ENCODE measurements at regions not wholly inside any gene's neighbourhood (a gene's known extent, or its start where the extent isn't known, plus 50 kb on each side); places are given as distances from the start of the nearest gene placed in this dataset.

DNA sequence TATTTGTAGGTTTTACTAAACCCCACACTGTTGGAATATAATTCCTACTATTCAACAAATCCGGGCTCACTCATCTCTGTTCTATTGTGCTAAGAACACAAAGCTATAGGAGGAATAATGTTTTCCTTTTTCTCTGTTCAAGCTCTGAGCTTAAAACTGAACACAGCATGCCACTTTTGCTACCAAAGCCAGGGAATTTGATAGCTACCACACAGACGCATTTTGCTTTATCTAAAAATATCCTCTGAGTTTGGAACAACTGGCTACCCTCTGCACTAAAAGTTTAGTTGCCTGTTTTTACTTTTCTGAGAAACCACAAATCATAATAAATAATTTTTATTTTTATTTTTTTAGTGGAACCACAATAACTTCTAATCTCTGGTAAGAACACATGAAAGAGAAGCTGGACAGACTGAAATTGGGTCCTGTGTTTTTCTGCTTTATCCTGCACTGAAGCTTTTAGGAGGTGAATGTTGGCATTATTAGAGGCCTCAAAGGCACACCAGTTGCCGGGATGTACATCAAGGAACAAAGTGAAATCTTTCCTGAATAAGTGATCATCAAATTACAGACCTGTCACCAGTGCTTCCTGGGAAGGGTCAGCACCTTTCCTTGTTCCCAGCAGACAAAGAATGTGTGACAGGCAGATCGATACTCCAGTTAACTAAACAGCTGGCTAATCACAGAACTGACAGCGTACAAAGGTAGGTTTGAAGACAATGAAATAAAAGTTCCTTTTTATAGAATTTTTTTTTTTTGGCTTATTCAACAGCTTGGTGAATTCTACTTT is 523.2 kb upstream of the TENM4 start:
- no peak for DNase-seq

DNA sequence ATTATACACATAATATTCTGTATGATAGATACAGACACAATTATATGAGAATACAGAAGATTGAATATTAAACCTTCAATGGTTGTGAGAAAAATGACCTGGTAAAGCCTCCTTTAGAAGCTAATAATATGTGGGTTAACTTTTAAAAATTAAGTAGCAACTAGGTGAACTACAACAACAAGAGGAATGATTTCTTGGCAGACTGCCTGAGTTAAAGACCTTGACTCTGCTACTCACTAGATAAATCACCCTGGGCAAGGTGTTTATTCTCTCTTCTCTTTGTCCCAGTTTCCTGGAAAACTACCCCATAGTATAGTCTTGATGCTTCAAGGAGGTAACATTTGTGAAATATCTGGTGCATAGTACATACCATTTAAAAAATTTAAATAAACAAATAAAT is 519.6 kb upstream of the TENM4 start:
- no peak for DNase-seq

DNA sequence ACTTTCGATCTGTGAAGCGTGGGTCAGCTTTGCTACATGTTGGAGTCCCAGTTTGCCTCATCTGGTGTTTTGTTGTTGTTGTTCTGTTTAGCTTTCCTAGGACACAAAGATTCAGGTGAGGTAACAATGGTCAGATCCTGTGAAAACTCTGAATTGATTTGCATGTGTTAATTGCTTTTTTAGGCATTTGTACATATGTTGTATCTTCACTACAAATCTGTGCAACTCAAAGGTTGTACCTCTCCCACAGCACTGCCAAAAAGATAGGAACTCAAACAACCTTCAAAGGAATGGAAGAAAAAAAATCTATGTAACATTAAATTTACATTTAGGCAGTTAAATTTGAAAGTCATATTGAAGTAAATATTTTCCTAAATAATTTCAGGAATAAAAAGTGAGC is 518.5 kb upstream of the TENM4 start:
- no peak for DNase-seq

DNA sequence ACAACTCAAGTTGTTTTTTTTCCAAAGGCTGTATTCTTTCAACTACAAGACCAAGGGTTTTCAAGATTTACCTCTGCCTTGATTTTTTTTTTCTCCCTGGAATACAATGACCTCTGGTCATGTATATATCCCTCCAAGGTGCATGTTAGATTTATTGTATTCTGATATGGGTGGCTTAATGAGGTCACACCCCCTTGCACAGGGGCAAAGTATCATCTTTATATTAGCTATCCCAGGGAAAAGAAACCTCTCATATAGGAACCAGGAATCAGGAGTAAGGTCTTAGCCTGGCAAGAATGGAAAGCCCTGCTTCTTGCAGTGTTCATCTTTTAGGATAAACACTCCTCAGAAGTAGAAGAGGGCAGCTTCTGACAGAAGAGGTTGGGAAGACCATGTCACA is 516.9 kb upstream of the TENM4 start:
- DNase-seq, result no peak

DNA sequence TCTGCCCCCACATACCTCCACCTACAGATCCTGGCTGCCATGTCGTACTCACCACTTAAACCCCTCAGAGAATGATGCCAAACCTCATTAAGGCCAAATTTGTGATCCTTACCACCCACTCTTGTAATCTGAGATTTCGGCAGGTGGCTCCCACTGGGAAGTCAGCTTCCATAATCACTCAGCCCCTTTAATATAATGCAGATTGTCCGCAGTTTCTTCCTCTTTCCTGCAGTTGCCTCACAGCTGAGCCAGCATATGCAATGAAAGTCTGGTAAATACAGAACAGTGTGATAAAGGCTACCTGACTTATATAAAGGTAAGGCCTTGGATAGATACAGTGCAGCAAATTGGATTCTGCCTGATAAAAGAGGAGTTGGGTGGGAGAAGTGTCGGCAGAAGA is 515.2 kb upstream of the TENM4 start:
- no peak for DNase-seq

DNA sequence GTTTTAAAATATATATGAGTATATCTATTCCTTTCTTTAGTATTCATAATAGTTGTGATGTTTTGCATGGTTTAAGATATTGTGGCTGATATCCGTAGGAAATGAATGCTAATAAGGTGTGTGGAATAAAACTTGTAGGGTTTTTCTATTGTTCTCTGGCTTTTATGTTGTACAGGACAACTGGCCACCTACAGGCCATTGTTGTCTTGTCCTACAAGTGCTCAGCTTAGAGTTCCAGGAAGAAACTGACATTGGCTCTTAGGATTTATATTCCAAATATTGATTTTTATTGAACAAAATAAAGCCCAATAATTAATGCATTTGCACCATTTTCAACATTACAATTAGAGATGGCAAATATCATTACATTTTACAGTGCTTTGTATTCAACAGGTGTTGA is 512.8 kb upstream of the TENM4 start:
- no peak for DNase-seq

DNA sequence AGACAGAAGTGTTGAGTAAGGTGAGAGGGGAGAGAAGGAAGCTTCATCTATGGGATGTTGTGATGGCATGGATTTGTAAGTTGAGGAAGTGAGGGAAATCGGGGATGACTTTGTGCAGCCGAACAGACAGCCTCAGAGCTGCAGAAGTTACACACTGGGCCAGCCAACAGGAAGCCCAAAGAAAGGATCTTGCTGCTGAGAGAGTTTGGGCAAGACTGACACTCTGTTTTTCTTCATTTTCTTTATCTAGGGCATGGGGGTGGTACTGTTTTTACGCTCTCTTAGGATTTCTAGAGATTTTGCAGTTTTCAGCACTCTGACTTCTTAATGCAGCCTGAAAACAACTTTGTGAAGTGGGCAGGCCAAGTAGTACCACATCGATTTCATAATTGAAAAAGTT is 509.9 kb upstream of the TENM4 start:
- no peak for DNase-seq

DNA sequence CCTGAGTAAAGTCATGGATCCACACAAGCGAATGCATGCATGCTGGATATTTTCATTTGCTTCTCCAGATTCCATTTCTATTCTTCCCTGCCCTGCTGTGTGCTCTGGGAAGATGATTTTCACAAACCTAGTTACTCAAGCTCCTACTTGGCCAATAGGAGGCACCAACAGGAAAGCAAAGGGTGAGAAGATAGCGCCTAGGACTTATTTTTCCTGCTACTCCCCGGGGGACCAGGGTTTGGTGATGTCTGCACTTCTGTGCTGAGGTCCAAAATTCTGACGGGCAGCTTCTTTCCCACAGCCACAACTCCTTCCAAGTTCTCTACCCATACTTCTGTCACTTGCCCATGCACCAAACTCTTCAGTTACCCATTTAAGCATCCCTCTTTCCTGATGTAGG is 509.3 kb upstream of the TENM4 start:
- DNase-seq, result no peak

DNA sequence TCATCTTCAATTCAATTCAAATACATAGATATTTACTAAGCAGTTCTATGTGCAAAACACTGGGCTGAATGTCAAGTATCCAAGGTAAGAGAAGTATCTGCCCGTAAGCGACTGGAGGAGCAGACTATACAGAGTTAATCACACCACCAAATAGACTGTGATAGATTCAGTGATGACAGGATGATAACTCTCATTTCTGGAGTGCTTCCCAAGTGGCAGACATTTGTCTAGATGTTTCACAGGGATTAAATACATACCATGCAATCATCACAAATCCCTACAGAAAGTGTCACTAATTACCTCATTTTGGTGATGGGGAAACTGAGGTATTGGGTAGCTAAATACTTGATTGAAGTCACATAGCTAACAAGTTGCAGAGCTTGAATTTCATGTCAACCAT is 508.7 kb upstream of the TENM4 start:
- DNase-seq, result no peak

DNA sequence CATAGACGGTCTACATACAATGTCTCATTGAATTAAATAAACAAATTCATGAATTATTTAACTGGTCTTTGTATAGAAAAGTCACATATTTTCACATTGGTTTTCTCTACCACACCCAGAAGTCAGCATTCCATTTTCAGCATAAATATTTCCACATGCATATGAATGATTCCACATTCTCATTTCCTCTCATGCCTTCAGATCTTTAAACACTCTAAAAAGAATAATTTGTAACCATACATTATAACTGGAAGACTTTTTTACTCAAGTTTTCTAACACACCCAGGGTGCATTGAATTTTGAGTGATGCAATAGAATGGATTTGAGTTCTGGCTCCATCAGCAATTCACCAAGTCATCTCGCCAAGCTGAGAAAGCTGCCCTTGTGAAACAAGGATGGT is 501.8 kb upstream of the TENM4 start:
- DNase-seq, result no peak

DNA sequence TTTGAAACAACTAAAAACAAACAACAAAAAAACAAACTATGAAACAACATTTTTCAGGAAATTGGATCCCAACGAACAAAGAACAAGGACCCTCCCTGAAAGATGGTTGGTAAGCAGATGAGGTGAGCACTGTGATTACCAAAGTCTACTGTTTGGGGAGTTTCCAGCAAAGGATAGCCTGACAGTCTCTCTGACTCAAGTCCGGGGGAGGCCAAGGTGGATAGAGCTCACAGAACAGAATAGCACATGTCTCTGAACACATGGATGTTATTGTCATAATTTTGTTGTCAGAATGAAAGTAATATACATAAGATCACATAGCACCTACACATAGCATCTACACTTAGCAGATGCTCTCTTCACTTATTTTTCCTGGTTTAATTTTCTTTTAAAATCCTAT is 501.3 kb upstream of the TENM4 start:
- DNase-seq, result no peak

DNA sequence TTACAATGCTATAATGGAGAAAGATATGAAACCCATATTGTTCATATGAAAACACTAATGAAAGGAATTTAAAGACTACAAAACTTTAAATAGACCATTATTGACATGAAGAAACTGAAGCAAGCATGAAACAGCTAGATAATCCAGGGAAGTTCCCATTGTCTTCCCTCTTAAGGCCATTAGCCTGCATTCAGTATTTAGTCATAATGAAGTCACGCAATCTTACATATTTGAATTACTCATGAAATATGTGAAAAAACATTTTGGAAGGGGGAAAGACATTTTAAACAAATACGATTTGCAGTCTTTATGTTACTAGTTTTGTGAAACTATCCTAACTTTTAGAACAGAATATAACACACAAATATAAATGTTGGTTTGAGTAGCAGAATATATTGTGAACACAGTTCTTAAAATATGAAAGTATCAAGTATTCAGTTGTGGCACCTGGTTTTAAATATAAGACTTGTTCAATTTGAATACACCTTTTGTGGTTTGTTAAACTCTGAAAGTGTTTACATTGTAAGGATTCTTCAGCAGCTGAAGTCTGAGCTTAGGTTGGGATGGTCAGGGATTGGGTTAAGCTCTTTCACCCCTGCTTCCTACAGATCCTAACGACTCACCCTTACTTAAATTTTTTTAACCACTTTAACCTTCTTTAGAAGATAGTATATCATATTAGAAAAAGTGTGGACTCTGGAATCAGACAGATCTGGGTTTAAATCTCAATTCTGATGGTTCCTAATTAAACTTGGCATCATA is 500.3 kb upstream of the TENM4 start:
- DNase-seq, result no peak

DNA sequence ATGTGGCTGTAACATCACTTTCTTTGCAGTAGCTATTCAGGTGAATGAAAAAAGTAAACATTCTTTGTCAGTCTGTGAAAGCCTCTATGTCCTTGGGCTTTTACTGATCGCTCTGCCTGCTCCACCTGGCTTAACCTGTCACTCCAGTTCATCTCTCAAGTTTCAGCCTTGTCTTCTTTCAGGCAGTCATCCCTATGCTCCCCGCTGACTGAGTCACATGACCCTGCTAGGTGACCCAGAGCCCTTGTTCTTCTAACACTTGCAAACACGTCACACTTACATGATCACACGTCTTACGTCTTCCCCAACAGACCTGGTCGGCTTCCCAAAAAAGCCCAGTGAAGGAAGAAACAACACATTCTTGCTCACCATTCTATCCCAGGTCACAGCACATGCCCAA is 499.3 kb upstream of the TENM4 start:
- DNase-seq, result no peak

DNA sequence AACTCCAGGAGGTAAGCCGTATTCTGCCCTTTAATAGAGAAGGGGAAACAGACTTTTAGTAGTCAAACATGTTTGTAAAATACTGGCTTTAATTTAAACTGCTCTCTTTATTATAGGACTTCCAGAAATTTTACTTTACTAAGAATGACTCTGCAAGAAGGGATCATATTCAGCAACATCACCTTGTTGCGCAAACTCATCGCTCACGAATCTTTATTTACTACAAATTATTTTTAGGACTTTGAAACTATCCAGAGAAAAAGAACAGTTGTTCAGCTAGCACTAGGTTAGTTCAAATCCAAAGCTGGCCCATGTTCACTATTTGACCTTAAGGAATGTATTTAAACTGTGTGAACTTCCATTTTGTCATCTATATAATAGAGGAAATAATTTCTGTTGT is 498.3 kb upstream of the TENM4 start:
- DNase-seq, result no peak

DNA sequence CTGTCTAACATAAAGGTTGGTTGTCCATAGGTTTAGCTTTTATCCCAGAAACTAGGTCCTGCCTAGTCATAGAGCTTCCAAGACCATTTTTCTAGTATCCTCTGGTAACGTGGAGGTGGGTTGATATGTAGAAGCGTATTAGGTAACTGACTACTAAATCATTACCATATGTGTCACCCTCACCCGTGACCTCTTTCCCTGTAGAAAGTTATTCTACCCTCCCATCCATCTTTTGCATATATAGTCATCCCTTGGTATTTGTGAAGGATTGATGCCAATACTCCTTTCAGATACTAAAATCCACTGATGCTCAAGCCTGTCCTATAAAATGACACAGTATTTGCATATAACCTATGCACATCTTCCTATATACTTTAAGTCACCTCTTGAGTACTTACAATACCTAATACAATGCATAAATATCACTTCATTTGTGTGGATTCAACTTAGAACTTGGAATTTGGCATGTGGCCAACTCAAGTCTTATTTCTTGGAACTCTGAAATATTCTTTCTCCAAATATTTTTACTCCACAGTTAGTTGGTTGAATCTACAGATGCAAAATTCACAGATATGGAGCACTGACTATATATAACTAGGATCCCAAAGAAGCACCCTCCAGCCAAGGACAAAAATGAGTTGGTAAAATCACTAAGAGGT is 497.0 kb upstream of the TENM4 start:
- no peak for DNase-seq

DNA sequence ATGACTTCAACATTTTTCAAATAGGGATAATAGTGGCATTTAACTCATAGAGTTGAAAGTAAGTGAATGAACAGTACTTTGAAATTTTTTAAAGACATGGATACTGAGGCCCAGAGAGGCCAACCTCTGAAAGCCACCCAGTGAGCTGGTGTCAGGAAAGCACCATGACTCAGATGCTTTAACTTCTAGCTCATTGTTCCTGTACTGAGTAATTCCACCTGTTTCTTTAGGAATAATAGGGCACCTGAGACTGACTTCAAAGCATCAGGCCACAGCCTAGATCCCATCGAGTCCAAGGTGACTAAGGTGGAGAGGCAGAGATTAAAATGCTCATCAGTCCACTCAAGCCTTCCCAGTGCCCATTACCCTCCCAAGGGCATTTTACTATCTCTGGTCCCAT is 491.8 kb upstream of the TENM4 start:
- DNase-seq, result no peak

DNA sequence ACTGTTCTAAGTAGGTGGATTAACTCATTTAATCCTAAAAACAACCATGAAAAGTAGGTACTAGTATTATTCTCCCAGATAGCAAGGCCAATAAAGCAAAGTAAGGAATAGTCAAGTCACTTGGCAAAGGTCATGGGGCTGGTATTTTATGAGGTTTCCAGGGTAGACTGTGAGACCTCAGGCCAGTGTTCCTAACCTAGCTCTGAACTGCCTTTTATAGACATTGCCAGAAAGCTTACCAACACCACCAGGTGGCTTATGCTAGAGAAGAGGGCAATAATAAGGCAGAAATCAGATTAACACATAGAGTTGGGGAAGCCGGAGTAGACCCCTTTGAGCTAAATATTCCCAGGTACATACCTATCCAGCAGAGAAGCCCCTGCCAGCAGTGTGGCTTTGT is 490.9 kb upstream of the TENM4 start:
- DNase-seq, result no peak

DNA sequence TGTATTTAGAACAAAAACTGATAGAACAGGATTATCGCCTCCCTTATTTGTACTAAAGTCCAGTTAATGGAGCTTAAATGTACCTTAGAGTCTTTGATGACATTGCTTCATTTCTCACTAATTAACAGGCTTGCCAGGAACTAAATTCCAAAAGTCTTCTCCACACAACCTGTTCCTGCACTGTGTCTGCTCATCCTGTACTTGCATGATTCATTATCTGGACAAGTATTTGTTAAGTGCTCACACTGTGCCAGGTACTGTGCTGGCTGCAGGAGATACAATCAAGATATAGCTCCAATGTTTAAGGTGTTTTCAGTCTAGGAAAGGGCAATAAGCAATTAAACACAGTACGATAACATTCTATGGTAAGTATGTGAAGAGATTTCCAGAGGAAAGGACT is 485.9 kb upstream of the TENM4 start:
- DNase-seq, result no peak

DNA sequence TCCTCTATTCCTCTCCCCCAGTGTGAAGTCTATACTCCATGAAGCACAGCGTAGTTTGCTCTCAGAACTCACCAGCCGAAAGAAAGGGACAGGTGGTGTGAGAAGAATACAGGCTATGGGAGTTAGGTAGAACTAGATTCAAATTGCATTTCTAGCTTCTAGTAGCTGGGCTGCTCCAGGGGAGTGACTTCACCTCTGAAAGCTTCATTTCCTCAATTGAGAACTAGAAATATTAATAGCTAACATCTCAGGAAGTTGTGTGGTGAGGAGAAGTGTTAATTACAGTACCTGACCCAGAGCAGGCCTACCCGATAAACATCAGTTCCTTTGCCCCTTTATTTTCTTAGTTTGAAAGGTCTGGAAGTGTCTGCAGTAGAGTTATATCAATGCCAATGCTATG is 484.7 kb upstream of the TENM4 start:
- no peak for DNase-seq

DNA sequence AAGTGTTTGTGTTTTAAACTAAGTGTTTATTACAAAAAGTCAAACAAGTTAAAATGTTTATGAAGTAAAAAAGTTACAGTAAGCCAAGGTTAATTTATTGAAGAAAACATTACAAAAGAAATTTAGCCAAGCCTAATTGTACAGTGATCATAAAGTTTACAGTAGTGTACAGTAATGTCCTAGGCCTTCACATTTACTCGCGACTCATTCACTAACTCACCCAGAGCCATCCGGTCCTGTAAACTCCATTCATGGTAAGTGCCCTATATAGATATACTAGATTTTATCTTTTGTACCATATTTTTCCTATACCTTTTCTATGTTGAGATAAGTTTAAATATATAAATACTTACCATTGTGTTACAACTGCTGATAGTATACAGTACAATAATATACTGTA is 481.8 kb upstream of the TENM4 start:
- DNase-seq, result no peak

DNA sequence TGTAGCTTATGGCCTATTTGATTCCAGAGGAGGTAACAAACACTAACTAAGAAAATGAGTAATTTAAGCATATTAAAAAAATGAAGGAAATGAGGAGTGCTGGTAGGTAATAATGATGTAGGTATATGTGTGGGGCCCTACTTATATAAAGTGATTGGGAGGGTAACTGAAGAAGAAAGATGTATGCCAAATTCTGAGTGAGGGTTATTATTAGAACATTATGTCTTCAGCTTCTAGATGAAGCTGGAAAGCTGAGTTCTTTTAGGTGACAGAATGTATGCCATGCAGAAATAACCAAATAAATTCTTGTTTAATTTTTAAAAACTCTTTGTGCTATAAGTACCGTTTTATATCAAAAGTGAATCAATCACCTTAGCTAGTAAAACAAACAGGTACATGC is 479.6 kb upstream of the TENM4 start:
- DNase-seq, result no peak

DNA sequence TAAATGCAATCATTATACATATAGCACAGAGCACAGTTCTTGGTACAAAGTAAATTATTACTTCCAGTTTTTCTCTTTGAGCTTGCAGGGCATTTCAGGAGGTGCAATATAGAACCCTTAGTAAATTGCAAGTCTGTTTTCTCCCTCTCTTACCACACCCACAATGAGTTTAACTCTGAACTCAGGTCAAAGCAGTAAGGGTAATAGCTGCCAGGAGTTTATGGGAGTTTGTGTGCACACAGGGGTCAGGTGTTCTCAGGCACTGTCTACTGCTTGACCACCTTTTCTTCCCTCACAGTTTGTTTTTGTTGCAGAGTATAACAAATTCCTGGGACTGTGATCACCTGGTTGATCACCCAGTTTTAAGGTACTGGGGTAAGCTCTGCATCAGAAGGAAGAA is 478.5 kb upstream of the TENM4 start:
- DNase-seq, result no peak

DNA sequence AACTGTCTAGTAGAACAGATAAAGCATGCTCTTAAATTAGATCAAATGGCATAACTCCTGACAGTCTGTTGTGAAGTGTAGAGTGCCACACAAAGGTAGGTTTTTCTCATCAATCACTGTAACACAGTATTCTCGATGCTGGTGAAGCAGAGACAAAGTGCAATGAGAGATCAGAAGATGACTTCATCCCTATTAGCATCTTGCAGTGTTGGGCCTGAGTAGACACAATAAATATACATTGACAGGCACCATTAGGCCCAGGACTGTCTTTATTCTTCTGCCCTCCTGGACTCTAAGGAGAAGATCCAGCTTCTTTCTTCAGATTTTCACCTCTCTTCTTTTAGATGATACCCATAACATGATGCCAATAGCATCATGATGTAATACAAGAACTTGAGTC is 478.0 kb upstream of the TENM4 start:
- no peak for DNase-seq

DNA sequence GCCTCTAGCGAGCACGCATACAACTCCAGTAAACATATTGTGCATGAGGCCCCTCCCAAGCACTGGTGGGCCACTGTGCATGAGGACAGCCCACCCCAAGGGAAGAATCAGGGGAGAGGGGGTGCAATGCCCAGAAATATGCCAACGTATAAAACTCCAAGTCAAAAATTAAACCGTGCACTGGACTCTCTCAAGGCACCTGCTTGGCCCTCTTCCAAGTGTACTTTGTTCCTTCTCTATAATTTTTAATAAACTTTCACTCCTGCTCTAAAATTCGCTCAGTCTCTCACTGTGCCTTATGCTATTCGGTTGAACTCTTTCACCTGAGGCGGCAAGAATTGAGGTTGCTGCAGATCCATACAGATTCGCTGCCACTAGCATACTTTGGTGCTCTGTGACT is 465.3 kb upstream of the TENM4 start:
- DNase-seq, result no peak
